ENCODE measurements at regions not wholly inside any gene's neighbourhood (a gene's known extent, or its start where the extent isn't known, plus 50 kb on each side); places are given as distances from the start of the nearest gene placed in this dataset.

- ChIA-PET CTCF (interaction anchor here (0.6 kb wide), 2 partner anchors 114 to 257 kb away, joined by 3 to 4 read pairs; no protein-coding TSS in a partner anchor), POLR2A (interaction anchor here (0.6 kb wide), 1 partner anchor 148 kb away, joined by 7 read pairs; no protein-coding TSS in a partner anchor)
- Histone ChIP-seq H3K4me3 (ENCODE audit: low read depth, low read length) (no peak overlapping the region), H3K9me3 (ENCODE audit: control insufficient read depth, insufficient read depth, low read depth, low read length) (no peaks in the 10 kb centered on the region), H3K4me1 (ENCODE audit: control insufficient read depth, insufficient read depth, low read length) (no peaks in the 10 kb centered on the region), H3K36me3 (ENCODE audit: control insufficient read depth in 2 of 2, insufficient read depth in 1 of 2, low read length in 2 of 2) (no peaks in the 10 kb centered on the region), H3K27ac (ENCODE audit: extremely low read depth, low read depth, low read length) (no peak overlapping the region)
- TF ChIP-seq ZNF571 (tag by site-specific recombination; IDR thresholded peaks at IDR 0.05) (no peak), ZNF362 (tag by site-specific recombination; IDR thresholded peaks at IDR 0.05) (no peak), ZNF426 (tag by site-specific recombination; IDR thresholded peaks at IDR 0.05) (no peak), TCF7L2 (IDR thresholded peaks at IDR 0.05; ENCODE audit: borderline replicate concordance, low read depth, low read length) (no peak), MZF1 (tag by site-specific recombination; IDR thresholded peaks at IDR 0.05; ENCODE audit: borderline replicate concordance) (no peak)
- TF ChIP-seq, protein P1, sequence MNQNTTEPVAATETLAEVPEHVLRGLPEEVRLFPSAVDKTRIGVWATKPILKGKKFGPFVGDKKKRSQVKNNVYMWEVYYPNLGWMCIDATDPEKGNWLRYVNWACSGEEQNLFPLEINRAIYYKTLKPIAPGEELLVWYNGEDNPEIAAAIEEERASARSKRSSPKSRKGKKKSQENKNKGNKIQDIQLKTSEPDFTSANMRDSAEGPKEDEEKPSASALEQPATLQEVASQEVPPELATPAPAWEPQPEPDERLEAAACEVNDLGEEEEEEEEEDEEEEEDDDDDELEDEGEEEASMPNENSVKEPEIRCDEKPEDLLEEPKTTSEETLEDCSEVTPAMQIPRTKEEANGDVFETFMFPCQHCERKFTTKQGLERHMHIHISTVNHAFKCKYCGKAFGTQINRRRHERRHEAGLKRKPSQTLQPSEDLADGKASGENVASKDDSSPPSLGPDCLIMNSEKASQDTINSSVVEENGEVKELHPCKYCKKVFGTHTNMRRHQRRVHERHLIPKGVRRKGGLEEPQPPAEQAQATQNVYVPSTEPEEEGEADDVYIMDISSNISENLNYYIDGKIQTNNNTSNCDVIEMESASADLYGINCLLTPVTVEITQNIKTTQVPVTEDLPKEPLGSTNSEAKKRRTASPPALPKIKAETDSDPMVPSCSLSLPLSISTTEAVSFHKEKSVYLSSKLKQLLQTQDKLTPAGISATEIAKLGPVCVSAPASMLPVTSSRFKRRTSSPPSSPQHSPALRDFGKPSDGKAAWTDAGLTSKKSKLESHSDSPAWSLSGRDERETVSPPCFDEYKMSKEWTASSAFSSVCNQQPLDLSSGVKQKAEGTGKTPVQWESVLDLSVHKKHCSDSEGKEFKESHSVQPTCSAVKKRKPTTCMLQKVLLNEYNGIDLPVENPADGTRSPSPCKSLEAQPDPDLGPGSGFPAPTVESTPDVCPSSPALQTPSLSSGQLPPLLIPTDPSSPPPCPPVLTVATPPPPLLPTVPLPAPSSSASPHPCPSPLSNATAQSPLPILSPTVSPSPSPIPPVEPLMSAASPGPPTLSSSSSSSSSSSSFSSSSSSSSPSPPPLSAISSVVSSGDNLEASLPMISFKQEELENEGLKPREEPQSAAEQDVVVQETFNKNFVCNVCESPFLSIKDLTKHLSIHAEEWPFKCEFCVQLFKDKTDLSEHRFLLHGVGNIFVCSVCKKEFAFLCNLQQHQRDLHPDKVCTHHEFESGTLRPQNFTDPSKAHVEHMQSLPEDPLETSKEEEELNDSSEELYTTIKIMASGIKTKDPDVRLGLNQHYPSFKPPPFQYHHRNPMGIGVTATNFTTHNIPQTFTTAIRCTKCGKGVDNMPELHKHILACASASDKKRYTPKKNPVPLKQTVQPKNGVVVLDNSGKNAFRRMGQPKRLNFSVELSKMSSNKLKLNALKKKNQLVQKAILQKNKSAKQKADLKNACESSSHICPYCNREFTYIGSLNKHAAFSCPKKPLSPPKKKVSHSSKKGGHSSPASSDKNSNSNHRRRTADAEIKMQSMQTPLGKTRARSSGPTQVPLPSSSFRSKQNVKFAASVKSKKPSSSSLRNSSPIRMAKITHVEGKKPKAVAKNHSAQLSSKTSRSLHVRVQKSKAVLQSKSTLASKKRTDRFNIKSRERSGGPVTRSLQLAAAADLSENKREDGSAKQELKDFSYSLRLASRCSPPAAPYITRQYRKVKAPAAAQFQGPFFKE (tag by site-specific recombination; IDR thresholded peaks at IDR 0.05; ENCODE audit: borderline replicate concordance): no peak
These were observed 67.6 kb upstream of the LCLAT1 start for GRCh38 chr2:30379481-30379880.

DNA sequence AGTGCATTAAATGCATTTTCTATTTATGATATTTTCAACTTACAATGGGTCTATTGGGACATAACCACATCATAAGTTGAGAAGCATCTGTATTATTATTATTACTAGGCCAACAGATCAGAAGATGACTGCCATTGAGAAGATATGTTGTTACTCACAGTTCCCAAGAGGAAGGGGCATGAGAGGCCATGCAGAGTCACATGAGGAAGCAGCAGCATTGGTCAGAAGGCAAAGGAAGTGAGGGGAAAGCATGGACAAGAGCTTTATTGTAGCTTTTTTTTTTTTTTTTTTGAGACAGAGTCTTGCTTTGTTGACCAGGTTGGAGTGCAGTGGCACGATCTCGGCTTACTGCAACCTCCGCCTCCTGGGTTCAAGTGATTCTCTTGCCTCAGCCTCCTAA is 66.2 kb upstream of the LCLAT1 start:
- H3K4me3 ChIP-seq (ENCODE audit: low read depth, low read length): no peak overlapping the region
- no peaks in the 10 kb centered on the region for H3K4me1 ChIP-seq (ENCODE audit: control insufficient read depth, insufficient read depth, low read length)
- CTCF ChIA-PET: interaction anchor here (2.3 kb wide), 1 partner anchor 331 kb away, joined by 9 read pairs; no protein-coding TSS in a partner anchor
- H3K27ac ChIP-seq (ENCODE audit: extremely low read depth, low read depth, low read length): no peak overlapping the region
- no peaks in the 10 kb centered on the region for H3K9me3 ChIP-seq (ENCODE audit: control insufficient read depth, insufficient read depth, low read depth, low read length)
- no peaks in the 10 kb centered on the region for H3K36me3 ChIP-seq (ENCODE audit: control insufficient read depth in 2 of 2, insufficient read depth in 1 of 2, low read length in 2 of 2)
- POLR2A ChIA-PET: no interaction called here
- TF ChIP-seq, protein P2, sequence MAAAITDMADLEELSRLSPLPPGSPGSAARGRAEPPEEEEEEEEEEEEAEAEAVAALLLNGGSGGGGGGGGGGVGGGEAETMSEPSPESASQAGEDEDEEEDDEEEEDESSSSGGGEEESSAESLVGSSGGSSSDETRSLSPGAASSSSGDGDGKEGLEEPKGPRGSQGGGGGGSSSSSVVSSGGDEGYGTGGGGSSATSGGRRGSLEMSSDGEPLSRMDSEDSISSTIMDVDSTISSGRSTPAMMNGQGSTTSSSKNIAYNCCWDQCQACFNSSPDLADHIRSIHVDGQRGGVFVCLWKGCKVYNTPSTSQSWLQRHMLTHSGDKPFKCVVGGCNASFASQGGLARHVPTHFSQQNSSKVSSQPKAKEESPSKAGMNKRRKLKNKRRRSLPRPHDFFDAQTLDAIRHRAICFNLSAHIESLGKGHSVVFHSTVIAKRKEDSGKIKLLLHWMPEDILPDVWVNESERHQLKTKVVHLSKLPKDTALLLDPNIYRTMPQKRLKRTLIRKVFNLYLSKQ (tag by site-specific recombination; IDR thresholded peaks at IDR 0.05; ENCODE audit: borderline replicate concordance): no peak
- TF ChIP-seq ZNF324 (tag by site-specific recombination; IDR thresholded peaks at IDR 0.05): no peak
- no peak for TF ChIP-seq ZNF560 (tag by site-specific recombination; IDR thresholded peaks at IDR 0.05; ENCODE audit: borderline replicate concordance)
- TF ChIP-seq, protein P3, sequence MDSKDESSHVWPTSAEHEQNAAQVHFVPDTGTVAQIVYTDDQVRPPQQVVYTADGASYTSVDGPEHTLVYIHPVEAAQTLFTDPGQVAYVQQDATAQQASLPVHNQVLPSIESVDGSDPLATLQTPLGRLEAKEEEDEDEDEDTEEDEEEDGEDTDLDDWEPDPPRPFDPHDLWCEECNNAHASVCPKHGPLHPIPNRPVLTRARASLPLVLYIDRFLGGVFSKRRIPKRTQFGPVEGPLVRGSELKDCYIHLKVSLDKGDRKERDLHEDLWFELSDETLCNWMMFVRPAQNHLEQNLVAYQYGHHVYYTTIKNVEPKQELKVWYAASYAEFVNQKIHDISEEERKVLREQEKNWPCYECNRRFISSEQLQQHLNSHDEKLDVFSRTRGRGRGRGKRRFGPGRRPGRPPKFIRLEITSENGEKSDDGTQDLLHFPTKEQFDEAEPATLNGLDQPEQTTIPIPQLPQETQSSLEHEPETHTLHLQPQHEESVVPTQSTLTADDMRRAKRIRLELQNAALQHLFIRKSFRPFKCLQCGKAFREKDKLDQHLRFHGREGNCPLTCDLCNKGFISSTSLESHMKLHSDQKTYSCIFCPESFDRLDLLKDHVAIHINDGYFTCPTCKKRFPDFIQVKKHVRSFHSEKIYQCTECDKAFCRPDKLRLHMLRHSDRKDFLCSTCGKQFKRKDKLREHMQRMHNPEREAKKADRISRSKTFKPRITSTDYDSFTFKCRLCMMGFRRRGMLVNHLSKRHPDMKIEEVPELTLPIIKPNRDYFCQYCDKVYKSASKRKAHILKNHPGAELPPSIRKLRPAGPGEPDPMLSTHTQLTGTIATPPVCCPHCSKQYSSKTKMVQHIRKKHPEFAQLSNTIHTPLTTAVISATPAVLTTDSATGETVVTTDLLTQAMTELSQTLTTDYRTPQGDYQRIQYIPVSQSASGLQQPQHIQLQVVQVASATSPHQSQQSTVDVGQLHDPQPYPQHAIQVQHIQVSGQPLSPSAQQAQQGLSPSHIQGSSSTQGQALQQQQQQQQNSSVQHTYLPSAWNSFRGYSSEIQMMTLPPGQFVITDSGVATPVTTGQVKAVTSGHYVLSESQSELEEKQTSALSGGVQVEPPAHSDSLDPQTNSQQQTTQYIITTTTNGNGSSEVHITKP (tag by site-specific recombination; IDR thresholded peaks at IDR 0.05): no peak
- no peak for TF ChIP-seq SCRT1 (tag by site-specific recombination; IDR thresholded peaks at IDR 0.05; ENCODE audit: borderline replicate concordance)
- TF ChIP-seq ZNF830 (tag by site-specific recombination; IDR thresholded peaks at IDR 0.05; ENCODE audit: low read depth): no peak
- TF ChIP-seq ZNF792 (tag by site-specific recombination; IDR thresholded peaks at IDR 0.05): no peak
- TF ChIP-seq ZNF423 (tag by site-specific recombination; IDR thresholded peaks at IDR 0.05): no peak
- TF ChIP-seq, protein P4, sequence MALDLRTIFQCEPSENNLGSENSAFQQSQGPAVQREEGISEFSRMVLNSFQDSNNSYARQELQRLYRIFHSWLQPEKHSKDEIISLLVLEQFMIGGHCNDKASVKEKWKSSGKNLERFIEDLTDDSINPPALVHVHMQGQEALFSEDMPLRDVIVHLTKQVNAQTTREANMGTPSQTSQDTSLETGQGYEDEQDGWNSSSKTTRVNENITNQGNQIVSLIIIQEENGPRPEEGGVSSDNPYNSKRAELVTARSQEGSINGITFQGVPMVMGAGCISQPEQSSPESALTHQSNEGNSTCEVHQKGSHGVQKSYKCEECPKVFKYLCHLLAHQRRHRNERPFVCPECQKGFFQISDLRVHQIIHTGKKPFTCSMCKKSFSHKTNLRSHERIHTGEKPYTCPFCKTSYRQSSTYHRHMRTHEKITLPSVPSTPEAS (tag by site-specific recombination; IDR thresholded peaks at IDR 0.05): no peak
- TF ChIP-seq KLF16 (tag by site-specific recombination; IDR thresholded peaks at IDR 0.05): no peak
- no peak for TF ChIP-seq HOXD13 (CRISPR knock-in tag; IDR thresholded peaks at IDR 0.05; ENCODE audit: borderline replicate concordance)
- TF ChIP-seq, protein P5, sequence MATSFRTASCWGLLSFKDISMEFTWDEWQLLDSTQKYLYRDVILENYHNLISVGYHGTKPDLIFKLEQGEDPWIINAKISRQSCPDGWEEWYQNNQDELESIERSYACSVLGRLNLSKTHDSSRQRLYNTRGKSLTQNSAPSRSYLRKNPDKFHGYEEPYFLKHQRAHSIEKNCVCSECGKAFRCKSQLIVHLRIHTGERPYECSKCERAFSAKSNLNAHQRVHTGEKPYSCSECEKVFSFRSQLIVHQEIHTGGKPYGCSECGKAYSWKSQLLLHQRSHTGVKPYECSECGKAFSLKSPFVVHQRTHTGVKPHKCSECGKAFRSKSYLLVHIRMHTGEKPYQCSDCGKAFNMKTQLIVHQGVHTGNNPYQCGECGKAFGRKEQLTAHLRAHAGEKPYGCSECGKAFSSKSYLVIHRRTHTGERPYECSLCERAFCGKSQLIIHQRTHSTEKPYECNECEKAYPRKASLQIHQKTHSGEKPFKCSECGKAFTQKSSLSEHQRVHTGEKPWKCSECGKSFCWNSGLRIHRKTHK (tag by site-specific recombination; IDR thresholded peaks at IDR 0.05): no peak
- TF ChIP-seq ZNF23 (tag by site-specific recombination; IDR thresholded peaks at IDR 0.05; ENCODE audit: borderline replicate concordance): no peak

All from HEK293 (cell line).